Esophagus squamous epithelium (tissue), 5 donors: ENCODE measurements at regions not wholly inside any gene's neighbourhood (a gene's known extent, or its start where the extent isn't known, plus 50 kb on each side); places are given as distances from the start of the nearest gene placed in this dataset.

Experiments
- DNase-seq: peaks from one replicate; lab custom pipeline; 2025; lab: John Stamatoyannopoulos, UW
- H3K27ac ChIP-seq, 4 donors: fragments of 200-600 bp; sonication (generic); one replicate each; pipeline ENCODE4 v1.5.1; 2016 to 2019; ENCODE audit warnings: mild to moderate bottlenecking in 1 of 4
- H3K27me3 ChIP-seq, 4 donors: fragments of 200-600 bp; sonication (generic); 1 replicate in 3 of 4; 2 replicates in 1 of 4; pipeline versions ENCODE4 v1.5.1 to v1.6.0; 2017 to 2021; ENCODE audit warnings: antibody characterized with exemption in 1 of 4
- H3K36me3 ChIP-seq, 3 donors: fragments of 200-600 bp; sonication (generic); one replicate each; pipeline ENCODE4 v1.5.1; 2016 to 2019
- H3K4me1 ChIP-seq, 3 donors: fragments of 200-600 bp; sonication (generic); one replicate each; pipeline ENCODE4 v1.5.1; 2017 to 2019
- H3K4me3 ChIP-seq, 4 donors: fragments of 200-600 bp; sonication (generic); 1 replicate in 3 of 4; 2 replicates in 1 of 4; pipeline ENCODE4 v1.5.1; 2016 to 2019; ENCODE audit warnings: mild to moderate bottlenecking in 2 of 4, moderate library complexity in 1 of 4
- H3K9me3 ChIP-seq, 3 donors: fragments of 200-600 bp; sonication (generic); one replicate each; pipeline ENCODE4 v1.5.1; 2016 to 2019
- POLR2A ChIP-seq, 4 donors: fragments of 450-650 bp; IDR thresholded peaks; one replicate each; pipeline ENCODE4 v1.6.1; 2017; ENCODE audit warnings: antibody characterized with exemption in 4 of 4, mild to moderate bottlenecking in 4 of 4, moderate library complexity in 3 of 4
- WGBS, 2 donors: methylation state at CpG; one replicate each; pipeline ENCODE4 v1.1.5; 2018; 5-methylcytosine and 5-hydroxymethylcytosine counted together
- intact Hi-C: fragments of 100-400 bp; cut with DNase I; formaldehyde crosslinking; loops from one replicate; pipeline ENCODE4 v1.15.0; 2022
- TF ChIP-seq, protein P1 (sequence below), 6 experiments: fragments of 450-650 bp in 4 of 6; fragments of 200-600 bp in 2 of 6; sonication (generic) in 2 of 6; IDR thresholded peaks; one replicate each; pipeline ENCODE4 v1.5.1; 2016 to 2019; ENCODE audit warnings: antibody characterized with exemption in 6 of 6, mild to moderate bottlenecking in 4 of 6, moderate library complexity in 4 of 6
- donor health status: DM: yes; HTN: yes; CAD: no.

DNA sequence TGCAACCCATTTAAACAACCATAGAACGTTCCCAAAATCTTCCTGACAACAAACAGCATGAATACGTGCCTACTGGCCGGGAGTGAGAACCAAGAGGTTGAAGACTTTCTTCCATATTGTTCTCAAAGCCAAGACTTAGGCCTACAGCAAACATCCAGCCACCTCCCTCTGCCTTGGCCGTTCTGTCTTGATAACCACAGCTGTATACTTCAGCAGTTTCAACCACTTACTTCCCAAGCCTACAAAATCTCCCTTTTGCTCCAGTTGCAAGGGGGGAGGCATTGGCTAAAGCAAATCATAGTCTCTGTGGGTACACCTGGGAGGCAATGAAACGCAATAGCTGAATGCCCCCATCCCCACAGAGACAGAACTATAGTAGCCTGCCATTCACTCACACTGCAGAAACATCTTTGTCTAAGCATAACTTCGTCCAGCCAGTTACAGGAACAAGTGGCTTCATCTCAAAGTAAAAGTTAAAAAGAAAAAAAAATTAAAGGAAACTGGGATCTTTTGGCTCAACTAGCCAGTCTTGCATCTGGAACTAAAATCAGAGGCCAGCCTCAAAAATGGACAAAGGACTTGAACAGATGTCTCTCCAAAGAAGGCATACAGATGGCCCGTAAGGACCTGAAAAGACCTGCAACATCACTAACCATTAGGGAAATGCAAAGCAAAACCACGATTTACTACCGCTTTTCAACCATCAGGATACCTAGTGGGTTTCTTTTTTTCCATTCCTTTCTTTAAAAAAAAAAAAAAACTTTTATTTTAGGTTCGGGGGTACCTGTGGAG is 186.0 kb downstream of the PSMG1 start:
- no peak for DNase-seq
- Histone ChIP-seq H3K9me3 (no peaks in the 10 kb centered on the region), H3K36me3 (no peaks in the 10 kb centered on the region), H3K4me3 (no peak overlapping the region), H3K27me3 (no peaks in the 10 kb centered on the region), H3K4me1 (peaks cover 6 to 55% (median 39%) of the 10 kb centered on the region in 3 donors), H3K27ac (no peak overlapping the region)
- intact Hi-C loops, result no loop called here
- 64 to 84% methylated on average over 10 of the region's 10 CpGs for WGBS, 2 donors
- TF ChIP-seq, protein P1, sequence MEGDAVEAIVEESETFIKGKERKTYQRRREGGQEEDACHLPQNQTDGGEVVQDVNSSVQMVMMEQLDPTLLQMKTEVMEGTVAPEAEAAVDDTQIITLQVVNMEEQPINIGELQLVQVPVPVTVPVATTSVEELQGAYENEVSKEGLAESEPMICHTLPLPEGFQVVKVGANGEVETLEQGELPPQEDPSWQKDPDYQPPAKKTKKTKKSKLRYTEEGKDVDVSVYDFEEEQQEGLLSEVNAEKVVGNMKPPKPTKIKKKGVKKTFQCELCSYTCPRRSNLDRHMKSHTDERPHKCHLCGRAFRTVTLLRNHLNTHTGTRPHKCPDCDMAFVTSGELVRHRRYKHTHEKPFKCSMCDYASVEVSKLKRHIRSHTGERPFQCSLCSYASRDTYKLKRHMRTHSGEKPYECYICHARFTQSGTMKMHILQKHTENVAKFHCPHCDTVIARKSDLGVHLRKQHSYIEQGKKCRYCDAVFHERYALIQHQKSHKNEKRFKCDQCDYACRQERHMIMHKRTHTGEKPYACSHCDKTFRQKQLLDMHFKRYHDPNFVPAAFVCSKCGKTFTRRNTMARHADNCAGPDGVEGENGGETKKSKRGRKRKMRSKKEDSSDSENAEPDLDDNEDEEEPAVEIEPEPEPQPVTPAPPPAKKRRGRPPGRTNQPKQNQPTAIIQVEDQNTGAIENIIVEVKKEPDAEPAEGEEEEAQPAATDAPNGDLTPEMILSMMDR (IDR thresholded peaks at IDR 0.05), result no peak
- TF ChIP-seq POLR2A (IDR thresholded peaks at IDR 0.05), result no peak

DNA sequence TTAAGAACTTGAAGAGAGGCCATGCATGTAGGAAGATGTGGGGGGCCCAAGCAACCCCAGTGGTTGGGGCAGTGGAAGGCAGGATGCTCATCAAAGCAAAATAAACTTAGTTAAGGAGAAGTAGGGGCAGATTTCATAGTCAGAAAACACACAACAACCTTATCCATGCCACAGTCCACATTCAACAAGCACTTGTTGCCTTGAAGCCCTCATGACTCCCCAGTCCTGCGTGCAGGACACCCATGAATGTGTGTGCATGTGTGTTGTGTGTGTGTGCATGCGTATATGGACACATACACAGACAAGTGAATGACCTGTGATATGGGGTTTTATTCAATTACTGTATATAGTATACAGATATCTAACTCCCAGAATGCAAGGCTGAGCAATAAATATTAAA is 186.9 kb downstream of the PSMG1 start:
- DNase-seq, result no peak
- Histone ChIP-seq H3K9me3 (no peaks in the 10 kb centered on the region), H3K27ac (no peak overlapping the region), H3K4me3 (no peak overlapping the region), H3K36me3 (no peaks in the 10 kb centered on the region), H3K4me1 (peaks cover 6 to 60% (median 47%) of the 10 kb centered on the region in 3 donors), H3K27me3 (no peaks in the 10 kb centered on the region)
- intact Hi-C loops, result no loop called here
- 85 to 96% methylated on average over 2 of the region's 2 CpGs for WGBS, 2 donors
- TF ChIP-seq, protein P1 (IDR thresholded peaks at IDR 0.05), result no peak
- no peak for TF ChIP-seq POLR2A (IDR thresholded peaks at IDR 0.05)

DNA sequence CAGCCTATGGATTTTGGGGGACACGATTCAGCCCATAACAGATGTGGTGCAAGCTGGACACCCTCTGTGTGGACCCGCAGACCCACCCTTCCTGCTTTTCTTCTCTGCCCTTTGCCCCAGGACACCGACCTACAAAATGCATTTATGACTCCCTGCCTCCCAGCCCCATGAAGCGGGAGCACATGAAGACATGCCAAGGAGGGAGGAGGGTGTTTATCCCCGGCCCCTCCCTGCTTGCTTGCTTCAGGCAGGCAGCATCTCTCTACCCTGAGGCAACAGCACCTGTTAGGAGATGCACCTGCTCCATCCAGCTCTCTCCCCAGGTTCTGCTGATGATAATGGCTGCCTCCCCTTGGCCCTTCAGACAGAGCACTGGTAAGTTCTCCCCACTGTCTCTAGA is 187.5 kb downstream of the PSMG1 start:
- 67 to 79% methylated on average over 4 to 5 of the region's 5 CpGs for WGBS, 2 donors
- Histone ChIP-seq H3K4me3 (no peak overlapping the region), H3K4me1 (peaks cover 8 to 60% (median 49%) of the 10 kb centered on the region in 3 donors), H3K27me3 (no peaks in the 10 kb centered on the region), H3K9me3 (no peaks in the 10 kb centered on the region), H3K27ac (peak overlapping the region in 2 of 4 donors; percentile 21 to 77), H3K36me3 (no peaks in the 10 kb centered on the region)
- TF ChIP-seq, protein P1 (IDR thresholded peaks at IDR 0.05), result no peak
- TF ChIP-seq POLR2A (IDR thresholded peaks at IDR 0.05), result no peak
- DNase-seq, result no peak
- intact Hi-C loops, result no loop called here

DNA sequence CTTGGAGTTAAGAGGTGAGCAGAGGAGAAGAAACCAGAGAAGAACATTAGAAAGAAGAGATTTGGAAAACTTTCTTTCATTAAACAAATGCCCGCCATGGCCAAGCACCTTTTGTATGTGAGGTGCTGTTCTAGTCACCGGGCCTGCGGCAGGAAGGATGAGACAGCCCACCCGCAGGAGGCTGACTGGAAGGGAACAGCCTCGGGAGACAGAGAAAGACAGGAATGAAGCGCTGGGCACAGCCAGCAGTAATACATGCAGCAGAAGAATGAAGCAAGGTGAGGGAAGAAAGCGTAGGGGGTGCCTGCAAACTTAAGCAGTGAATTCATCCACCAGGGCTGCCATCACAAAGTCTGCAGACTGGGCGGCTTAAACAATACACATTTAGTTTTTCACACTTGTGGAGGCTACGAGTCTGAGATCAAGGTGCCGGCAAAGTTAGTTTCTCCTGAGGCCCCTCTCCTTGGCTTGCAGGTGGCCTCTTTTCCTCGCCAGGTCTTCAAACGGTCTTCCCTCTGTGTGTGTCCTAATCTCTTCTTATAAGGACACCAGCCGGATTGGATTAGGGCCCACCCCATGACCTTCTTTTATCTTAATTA is 188.1 kb downstream of the PSMG1 start:
- Histone ChIP-seq H3K9me3 (no peaks in the 10 kb centered on the region), H3K4me1 (peaks cover 14 to 64% (median 52%) of the 10 kb centered on the region in 3 donors), H3K36me3 (no peaks in the 10 kb centered on the region), H3K27me3 (no peaks in the 10 kb centered on the region), H3K27ac (peak overlapping the region in 2 of 4 donors; percentile 69 to 77), H3K4me3 (no peak overlapping the region)
- no peak for DNase-seq
- no peak for TF ChIP-seq POLR2A (IDR thresholded peaks at IDR 0.05)
- TF ChIP-seq, protein P1 (IDR thresholded peaks at IDR 0.05), result no peak
- intact Hi-C loops, result no loop called here
- 80 to 88% methylated on average over 13 of the region's 13 CpGs for WGBS, 2 donors

DNA sequence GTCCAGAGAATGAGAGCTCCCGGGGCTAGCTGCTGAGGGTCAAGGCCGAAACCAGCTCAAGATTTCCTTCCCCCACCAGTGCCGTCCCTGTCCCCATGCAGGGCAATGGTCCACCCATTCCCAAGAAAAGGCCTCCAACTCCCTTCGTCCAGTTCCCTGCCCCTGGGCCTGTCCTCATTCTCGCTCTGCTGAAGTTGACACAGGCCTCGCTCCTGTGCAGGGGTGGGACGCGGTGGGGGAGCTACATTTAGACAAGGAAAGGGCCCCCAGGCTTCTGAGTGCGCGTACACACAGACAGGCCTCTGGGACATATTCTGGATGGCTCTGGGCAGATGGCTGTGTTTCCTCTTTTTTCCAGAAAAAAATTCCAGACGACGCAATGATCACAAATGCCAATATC is 188.3 kb downstream of the ETS2 start:
- no peaks in the 10 kb centered on the region for H3K9me3 ChIP-seq
- H3K27me3 ChIP-seq, result no peaks in the 10 kb centered on the region
- peaks cover 25 to 75% (median 62%) of the 10 kb centered on the region in 3 donors for H3K4me1 ChIP-seq
- intact Hi-C loops, result no loop called here
- no peaks in the 10 kb centered on the region for H3K36me3 ChIP-seq
- DNase-seq, result no peak
- peak overlapping the region; percentile 69 to 86 (median 80) for H3K27ac ChIP-seq
- H3K4me3 ChIP-seq, result no peak overlapping the region
- TF ChIP-seq, protein P1 (IDR thresholded peaks at IDR 0.05), result no peak
- no peak for TF ChIP-seq POLR2A (IDR thresholded peaks at IDR 0.05)
- 43 to 77% methylated on average over 5 to 10 of the region's 12 CpGs for WGBS, 2 donors
